Stomach (tissue), 8 donors: ENCODE measurements at regions not wholly inside any gene's neighbourhood (a gene's known extent, or its start where the extent isn't known, plus 50 kb on each side); places are given as distances from the start of the nearest gene placed in this dataset.

Experiments
- DNase-seq, 2 donors: peaks; one replicate each; pipeline versions ENCODE4 v3.0.0 to v3.0.0-alpha.2; 2013 to 2019
- H3K27ac ChIP-seq, 5 donors: fragments of 200-600 bp in 4 of 5; sonication (generic) in 4 of 5; one replicate each; pipeline ENCODE4 v1.5.1; 2013 to 2019; ENCODE audit warnings: mild to moderate bottlenecking in 1 of 5, moderate library complexity in 1 of 5
- H3K27me3 ChIP-seq, 3 donors: fragments of 200-600 bp; sonication (generic); one replicate each; pipeline ENCODE4 v1.5.1; 2017 to 2019; ENCODE audit warnings: mixed run types in 1 of 3
- H3K36me3 ChIP-seq, 4 donors: fragments of 200-600 bp; sonication (generic); 1 replicate in 3 of 4; 2 replicates in 1 of 4; pipeline ENCODE4 v1.5.1; 2016 to 2019
- H3K4me1 ChIP-seq, 4 donors: fragments of 200-600 bp; sonication (generic); one replicate each; pipeline ENCODE4 v1.5.1; 2016 to 2019
- H3K4me3 ChIP-seq, 4 donors: fragments of 200-600 bp; sonication (generic) in 3 of 4; one replicate each; pipeline ENCODE4 v1.5.1; 2016 to 2019; ENCODE audit warnings: mild to moderate bottlenecking in 1 of 4
- H3K9me3 ChIP-seq, 4 donors: fragments of 200-600 bp; sonication (generic); one replicate each; pipeline ENCODE4 v1.5.1; 2016 to 2019
- EP300 ChIP-seq: sonication (generic); formaldehyde crosslinking; IDR thresholded peaks from one replicate; pipeline ENCODE4 v1.6.1; 2017; ENCODE audit warnings: antibody characterized with exemption
- POLR2A ChIP-seq, 4 donors: fragments of 450-650 bp; IDR thresholded peaks; one replicate each; pipeline ENCODE4 v1.6.1; 2016; ENCODE audit warnings: antibody characterized with exemption in 4 of 4, control low read depth in 2 of 4, mild to moderate bottlenecking in 1 of 4, moderate library complexity in 1 of 4
- POLR2AphosphoS5 ChIP-seq, 3 donors: sonication (generic); formaldehyde crosslinking; IDR thresholded peaks; one replicate each; pipeline ENCODE4 v1.6.1; 2016; ENCODE audit warnings: antibody characterized with exemption in 3 of 3
- WGBS, 5 donors: extraction: QIAGEN DNeasy Blood & Tissue Kit in 3 of 5; methylation state at CpG; one replicate each; pipeline versions ENCODE4 v1.1.5 to v1.1.7; 2013 to 2018; 5-methylcytosine and 5-hydroxymethylcytosine counted together
- intact Hi-C: fragments of 100-400 bp; cut with DNase I; formaldehyde crosslinking; loops from one replicate; pipeline ENCODE4 v1.15.1; 2023; ENCODE audit warnings: low total_unique reads
- TF ChIP-seq, protein P1 (sequence below), 7 experiments: fragments of 450-650 bp in 4 of 7; fragments of 200-600 bp in 3 of 7; sonication (generic) in 3 of 7; IDR thresholded peaks; one replicate each; pipeline ENCODE4 v1.5.1; 2016 to 2019; ENCODE audit warnings: antibody characterized with exemption in 7 of 7, control low read depth in 2 of 7, mild to moderate bottlenecking in 1 of 7
- donor health status: healthy with polysubstance abuse.
- donor health status: Bipolar disorder and iron deficiency.
- donor health status: healthy.

- intact Hi-C loops = no loop called here
- DNase-seq = no peak
- TF ChIP-seq POLR2A (IDR thresholded peaks at IDR 0.05) = no peak
- TF ChIP-seq EP300 = no peak
- TF ChIP-seq, protein P1, sequence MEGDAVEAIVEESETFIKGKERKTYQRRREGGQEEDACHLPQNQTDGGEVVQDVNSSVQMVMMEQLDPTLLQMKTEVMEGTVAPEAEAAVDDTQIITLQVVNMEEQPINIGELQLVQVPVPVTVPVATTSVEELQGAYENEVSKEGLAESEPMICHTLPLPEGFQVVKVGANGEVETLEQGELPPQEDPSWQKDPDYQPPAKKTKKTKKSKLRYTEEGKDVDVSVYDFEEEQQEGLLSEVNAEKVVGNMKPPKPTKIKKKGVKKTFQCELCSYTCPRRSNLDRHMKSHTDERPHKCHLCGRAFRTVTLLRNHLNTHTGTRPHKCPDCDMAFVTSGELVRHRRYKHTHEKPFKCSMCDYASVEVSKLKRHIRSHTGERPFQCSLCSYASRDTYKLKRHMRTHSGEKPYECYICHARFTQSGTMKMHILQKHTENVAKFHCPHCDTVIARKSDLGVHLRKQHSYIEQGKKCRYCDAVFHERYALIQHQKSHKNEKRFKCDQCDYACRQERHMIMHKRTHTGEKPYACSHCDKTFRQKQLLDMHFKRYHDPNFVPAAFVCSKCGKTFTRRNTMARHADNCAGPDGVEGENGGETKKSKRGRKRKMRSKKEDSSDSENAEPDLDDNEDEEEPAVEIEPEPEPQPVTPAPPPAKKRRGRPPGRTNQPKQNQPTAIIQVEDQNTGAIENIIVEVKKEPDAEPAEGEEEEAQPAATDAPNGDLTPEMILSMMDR (IDR thresholded peaks at IDR 0.05) = no peak
- no peak for TF ChIP-seq POLR2AphosphoS5 (IDR thresholded peaks at IDR 0.05)
- Histone ChIP-seq H3K27ac (no peak overlapping the region), H3K36me3 (no peaks in the 10 kb centered on the region), H3K4me1 (peaks cover 0 to 12% (median 5%) of the 10 kb centered on the region in 4 donors), H3K27me3 (no peaks in the 10 kb centered on the region), H3K9me3 (no peaks in the 10 kb centered on the region), H3K4me3 (no peak overlapping the region)
- WGBS, 5 donors = 86 to 89% (median 88%) methylated on average over 2 of the region's 2 CpGs
Observed at GRCh38 chr13:30564489-30564888, 53.2 kb upstream of the USPL1 start.

GRCh38 chr13:30565658-30566057 lies 52.1 kb upstream of the USPL1 start:
- intact Hi-C loops = no loop called here
- Histone ChIP-seq H3K4me3 (no peak overlapping the region), H3K27me3 (no peaks in the 10 kb centered on the region), H3K9me3 (no peaks in the 10 kb centered on the region), H3K4me1 (peaks cover 0 to 21% (median 14%) of the 10 kb centered on the region in 4 donors), H3K36me3 (no peaks in the 10 kb centered on the region), H3K27ac (no peak overlapping the region)
- TF ChIP-seq EP300 = no peak
- no peak for TF ChIP-seq POLR2AphosphoS5 (IDR thresholded peaks at IDR 0.05)
- TF ChIP-seq, protein P1 (IDR thresholded peaks at IDR 0.05) = no peak
- TF ChIP-seq POLR2A (IDR thresholded peaks at IDR 0.05) = no peak
- WGBS, 5 donors = 55 to 82% (median 67%) methylated on average over 1 of the region's 1 CpG
- no peak for DNase-seq

DNA sequence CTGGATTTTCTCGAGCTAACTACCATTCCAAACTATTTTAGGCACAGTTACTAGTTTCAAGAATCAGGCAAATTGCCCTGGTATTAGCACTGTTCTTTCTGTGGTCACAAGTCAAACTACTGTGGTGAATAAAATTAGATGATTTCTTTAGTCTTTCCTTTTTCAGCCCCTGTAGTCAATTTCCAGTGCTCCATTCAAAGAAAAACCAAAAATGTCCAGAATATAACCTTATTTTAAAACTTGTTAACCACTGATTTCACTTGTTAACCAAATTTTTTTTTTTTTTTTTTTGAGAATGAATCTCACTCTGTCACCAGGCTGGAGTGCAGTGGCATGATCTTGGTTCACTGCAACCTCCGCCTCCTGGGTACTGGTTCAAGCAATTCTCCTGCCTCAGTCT lies 50.6 kb upstream of the USPL1 start:
- H3K27me3 ChIP-seq = no peaks in the 10 kb centered on the region
- H3K4me3 ChIP-seq = no peak overlapping the region
- intact Hi-C loops = no loop called here
- DNase-seq = no peak
- H3K9me3 ChIP-seq = no peaks in the 10 kb centered on the region
- H3K36me3 ChIP-seq = no peaks in the 10 kb centered on the region
- H3K27ac ChIP-seq = no peak overlapping the region
- peaks cover 0 to 25% (median 15%) of the 10 kb centered on the region in 4 donors for H3K4me1 ChIP-seq
- TF ChIP-seq EP300 = no peak
- TF ChIP-seq POLR2A (IDR thresholded peaks at IDR 0.05) = no peak
- no peak for TF ChIP-seq POLR2AphosphoS5 (IDR thresholded peaks at IDR 0.05)
- TF ChIP-seq, protein P1 (IDR thresholded peaks at IDR 0.05) = no peak
- 77 to 90% (median 85%) methylated on average over 2 of the region's 2 CpGs for WGBS, 5 donors
